Neural progenitor cell (in vitro differentiated cells): ENCODE measurements at regions not wholly inside any gene's neighbourhood (a gene's known extent, or its start where the extent isn't known, plus 50 kb on each side); places are given as distances from the start of the nearest gene placed in this dataset.

ENCODE experiments used
- DNase-seq: peaks from one replicate; pipeline ENCODE4 v3.0.0-alpha.2; 2016; ENCODE audit warnings: low spot score
- H2AFZ ChIP-seq: fragments of 200-600 bp; sonication (generic); replicated peaks from 2 replicates; pipeline ENCODE4 v1.6.1; 2016; ENCODE audit warnings: antibody characterized with exemption
- H3F3A ChIP-seq: fragments of 200-600 bp; sonication (generic); 2 replicates; pipeline ENCODE4 v1.6.1; 2016; ENCODE audit warnings: antibody characterized with exemption, low read depth
- H3K27ac ChIP-seq: fragments of 200-600 bp; sonication (generic); 2 replicates; pipeline ENCODE4 v1.5.1; 2016; ENCODE audit warnings: mild to moderate bottlenecking
- H3K27me3 ChIP-seq: fragments of 200-600 bp; sonication (generic); 2 replicates; pipeline ENCODE4 v1.6.1; 2016; ENCODE audit warnings: mild to moderate bottlenecking, moderate library complexity
- H3K36me3 ChIP-seq: fragments of 200-600 bp; sonication (generic); 2 replicates; pipeline ENCODE4 v1.5.1; 2016
- H3K4me1 ChIP-seq: fragments of 200-600 bp; sonication (generic); 2 replicates; pipeline ENCODE4 v1.6.1; 2016; ENCODE audit warnings: mixed run types
- H3K4me2 ChIP-seq: fragments of 200-600 bp; sonication (generic); 2 replicates; pipeline ENCODE4 v1.6.1; 2016
- H3K4me3 ChIP-seq: fragments of 200-600 bp; sonication (generic); 2 replicates; pipeline ENCODE4 v1.5.1; 2016
- H3K79me2 ChIP-seq: fragments of 200-600 bp; sonication (generic); 2 replicates; pipeline ENCODE4 v1.6.1; 2016; ENCODE audit warnings: low read depth
- H3K9ac ChIP-seq: fragments of 200-600 bp; sonication (generic); 2 replicates; pipeline ENCODE4 v1.6.1; 2016
- H3K9me3 ChIP-seq: fragments of 200-600 bp; sonication (generic); 2 replicates; pipeline ENCODE4 v1.5.1; 2016; ENCODE audit warnings: low read depth
- H4K20me1 ChIP-seq: fragments of 200-600 bp; sonication (generic); 2 replicates; pipeline ENCODE4 v1.6.1; 2016; ENCODE audit warnings: low read depth
- H3K27ac Mint-ChIP-seq: 3 replicates; pipeline ENCODE4 v1.8.0; 2021; ENCODE audit warnings: mixed read lengths
- H3K27me3 Mint-ChIP-seq: 2 replicates; pipeline ENCODE4 v1.8.0; 2022; ENCODE audit warnings: low read depth, mild to moderate bottlenecking, inconsistent platforms, moderate library complexity, mixed read lengths; ENCODE audit not compliant: insufficient read depth
- H3K36me3 Mint-ChIP-seq: 3 replicates; pipeline ENCODE4 v1.8.0; 2021; ENCODE audit warnings: mixed read lengths
- H3K4me1 Mint-ChIP-seq: 3 replicates; pipeline ENCODE4 v1.8.0; 2021; ENCODE audit warnings: mixed read lengths
- H3K4me3 Mint-ChIP-seq: 3 replicates; pipeline ENCODE4 v1.8.0; 2021; ENCODE audit warnings: mild to moderate bottlenecking, moderate library complexity, mixed read lengths
- H3K9me3 Mint-ChIP-seq: 3 replicates; pipeline ENCODE4 v1.8.0; 2020; ENCODE audit warnings: mixed read lengths
- EZH2 ChIP-seq: fragments of 200-600 bp; sonication (generic); IDR thresholded peaks from 2 replicates; pipeline ENCODE4 v1.6.1; 2017; ENCODE audit warnings: antibody characterized with exemption, mild to moderate bottlenecking, moderate library complexity
- EZH2phosphoT487 ChIP-seq: fragments of 200-600 bp; sonication (generic); IDR thresholded peaks from 2 replicates; pipeline ENCODE4 v1.6.1; 2017; ENCODE audit warnings: antibody characterized with exemption
- TF ChIP-seq, protein P1 (sequence below): fragments of 200-600 bp; sonication (generic); IDR thresholded peaks from 2 replicates; pipeline ENCODE4 v1.5.1; 2017; ENCODE audit warnings: antibody characterized with exemption, mild to moderate bottlenecking

DNA sequence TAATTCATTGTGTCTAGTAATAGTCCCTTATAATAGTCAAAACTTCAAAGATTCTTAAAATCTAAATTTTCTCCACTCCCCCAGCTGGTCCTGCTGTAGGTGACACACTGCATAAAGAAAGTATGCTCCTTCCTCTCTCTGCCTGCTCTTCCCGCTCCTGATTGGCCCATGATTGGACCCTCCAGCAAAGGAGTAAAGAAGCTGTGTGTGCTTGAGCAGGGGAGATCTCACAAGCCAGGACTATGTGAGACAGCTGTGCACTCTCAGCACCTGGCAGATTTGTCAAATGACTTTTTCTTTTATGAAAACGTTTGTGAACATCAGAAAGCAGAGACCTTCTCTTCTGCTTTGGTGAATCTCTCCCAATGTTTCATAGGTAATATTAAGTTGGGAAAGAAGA, 274.8 kb upstream of the LYPLAL1 start:
- no peaks in the 10 kb centered on the region for H3K9me3 Mint-ChIP-seq
- Histone ChIP-seq H3F3A (no peaks in the 10 kb centered on the region), H3K27ac (no peak overlapping the region), H3K4me3 (no peak overlapping the region), H3K27me3 (no peaks in the 10 kb centered on the region), H3K36me3 (no peaks in the 10 kb centered on the region), H3K9me3 (no peaks in the 10 kb centered on the region), H3K4me2 (no peak overlapping the region), H3K4me1 (no peaks in the 10 kb centered on the region), H3K9ac (no peak overlapping the region), H4K20me1 (no peaks in the 10 kb centered on the region), H3K79me2 (no peaks in the 10 kb centered on the region), H2AFZ (peak overlapping the region; percentile 24)
- no peaks in the 10 kb centered on the region for H3K36me3 Mint-ChIP-seq
- TF ChIP-seq EZH2phosphoT487 (no peak), EZH2 (no peak)
- TF ChIP-seq, protein P1, sequence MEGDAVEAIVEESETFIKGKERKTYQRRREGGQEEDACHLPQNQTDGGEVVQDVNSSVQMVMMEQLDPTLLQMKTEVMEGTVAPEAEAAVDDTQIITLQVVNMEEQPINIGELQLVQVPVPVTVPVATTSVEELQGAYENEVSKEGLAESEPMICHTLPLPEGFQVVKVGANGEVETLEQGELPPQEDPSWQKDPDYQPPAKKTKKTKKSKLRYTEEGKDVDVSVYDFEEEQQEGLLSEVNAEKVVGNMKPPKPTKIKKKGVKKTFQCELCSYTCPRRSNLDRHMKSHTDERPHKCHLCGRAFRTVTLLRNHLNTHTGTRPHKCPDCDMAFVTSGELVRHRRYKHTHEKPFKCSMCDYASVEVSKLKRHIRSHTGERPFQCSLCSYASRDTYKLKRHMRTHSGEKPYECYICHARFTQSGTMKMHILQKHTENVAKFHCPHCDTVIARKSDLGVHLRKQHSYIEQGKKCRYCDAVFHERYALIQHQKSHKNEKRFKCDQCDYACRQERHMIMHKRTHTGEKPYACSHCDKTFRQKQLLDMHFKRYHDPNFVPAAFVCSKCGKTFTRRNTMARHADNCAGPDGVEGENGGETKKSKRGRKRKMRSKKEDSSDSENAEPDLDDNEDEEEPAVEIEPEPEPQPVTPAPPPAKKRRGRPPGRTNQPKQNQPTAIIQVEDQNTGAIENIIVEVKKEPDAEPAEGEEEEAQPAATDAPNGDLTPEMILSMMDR, result no peak
- no peaks in the 10 kb centered on the region for H3K4me1 Mint-ChIP-seq
- no peaks in the 10 kb centered on the region for H3K27me3 Mint-ChIP-seq
- no peak for DNase-seq
- H3K27ac Mint-ChIP-seq, result no peak overlapping the region
- H3K4me3 Mint-ChIP-seq, result no peak overlapping the region

DNA sequence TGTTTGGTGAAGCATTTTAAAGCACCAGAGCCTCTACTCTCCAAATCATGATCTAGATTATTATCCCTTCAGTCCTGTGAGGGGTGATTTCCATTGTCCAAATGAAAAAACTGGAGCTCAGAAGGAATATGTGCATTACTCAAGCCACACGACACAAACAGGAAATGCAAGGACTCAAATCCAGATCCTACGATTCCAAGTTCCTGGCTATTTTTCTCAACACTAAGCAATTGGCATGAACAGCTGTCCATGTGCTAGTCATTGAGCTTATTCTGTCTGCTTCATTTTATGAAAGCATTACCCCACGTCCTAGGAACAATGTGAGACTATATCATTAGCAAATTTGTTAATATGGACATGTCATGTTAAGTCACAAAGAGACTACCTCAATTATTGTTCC, 273.1 kb upstream of the LYPLAL1 start:
- Histone ChIP-seq H3K4me1 (no peaks in the 10 kb centered on the region), H2AFZ (no peak overlapping the region), H3K4me3 (no peak overlapping the region), H3K9me3 (no peaks in the 10 kb centered on the region), H3K79me2 (no peaks in the 10 kb centered on the region), H4K20me1 (no peaks in the 10 kb centered on the region), H3K36me3 (no peaks in the 10 kb centered on the region), H3K27me3 (no peaks in the 10 kb centered on the region), H3K4me2 (no peak overlapping the region), H3K9ac (no peak overlapping the region), H3F3A (no peaks in the 10 kb centered on the region), H3K27ac (no peak overlapping the region)
- DNase-seq, result no peak
- TF ChIP-seq, protein P1, result no peak
- TF ChIP-seq EZH2phosphoT487 (no peak), EZH2 (no peak)
- Mint-ChIP-seq H3K27me3 (no peaks in the 10 kb centered on the region), H3K4me1 (no peaks in the 10 kb centered on the region), H3K9me3 (no peaks in the 10 kb centered on the region), H3K27ac (no peak overlapping the region), H3K4me3 (no peak overlapping the region), H3K36me3 (no peaks in the 10 kb centered on the region)

DNA sequence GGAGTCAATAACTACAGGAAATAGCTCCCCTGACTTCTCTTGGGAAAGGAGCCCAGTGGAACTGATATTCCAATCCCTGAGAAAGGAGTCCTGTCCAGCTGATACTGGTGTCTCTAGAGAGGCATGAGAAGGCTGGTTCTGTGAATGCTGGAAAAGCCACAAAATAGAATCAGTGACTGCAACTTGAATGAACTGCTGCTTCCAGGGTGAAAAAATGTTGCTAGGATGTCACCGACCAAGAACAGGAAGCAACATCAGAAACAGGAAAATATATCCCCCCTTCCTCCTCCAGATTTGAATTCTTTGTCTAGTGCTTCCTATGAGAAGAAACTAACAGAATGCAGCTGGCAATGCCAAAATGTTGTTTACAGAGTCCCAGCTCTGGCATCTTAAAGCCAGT, 269.3 kb upstream of the LYPLAL1 start:
- Histone ChIP-seq H2AFZ (peak overlapping the region; percentile 15), H3K9ac (no peak overlapping the region), H3K4me3 (no peak overlapping the region), H3K4me2 (no peak overlapping the region), H3K27me3 (no peaks in the 10 kb centered on the region), H3K4me1 (no peaks in the 10 kb centered on the region), H3K9me3 (no peaks in the 10 kb centered on the region), H3K27ac (no peak overlapping the region), H4K20me1 (no peaks in the 10 kb centered on the region), H3F3A (no peaks in the 10 kb centered on the region), H3K79me2 (no peaks in the 10 kb centered on the region), H3K36me3 (no peaks in the 10 kb centered on the region)
- H3K9me3 Mint-ChIP-seq, result no peaks in the 10 kb centered on the region
- peaks cover 2% of the 10 kb centered on the region for H3K27me3 Mint-ChIP-seq
- DNase-seq, result no peak
- H3K36me3 Mint-ChIP-seq, result no peaks in the 10 kb centered on the region
- H3K27ac Mint-ChIP-seq, result no peak overlapping the region
- H3K4me1 Mint-ChIP-seq, result no peaks in the 10 kb centered on the region
- TF ChIP-seq, protein P1, result no peak
- TF ChIP-seq EZH2phosphoT487 (no peak), EZH2 (no peak)
- H3K4me3 Mint-ChIP-seq, result no peak overlapping the region

DNA sequence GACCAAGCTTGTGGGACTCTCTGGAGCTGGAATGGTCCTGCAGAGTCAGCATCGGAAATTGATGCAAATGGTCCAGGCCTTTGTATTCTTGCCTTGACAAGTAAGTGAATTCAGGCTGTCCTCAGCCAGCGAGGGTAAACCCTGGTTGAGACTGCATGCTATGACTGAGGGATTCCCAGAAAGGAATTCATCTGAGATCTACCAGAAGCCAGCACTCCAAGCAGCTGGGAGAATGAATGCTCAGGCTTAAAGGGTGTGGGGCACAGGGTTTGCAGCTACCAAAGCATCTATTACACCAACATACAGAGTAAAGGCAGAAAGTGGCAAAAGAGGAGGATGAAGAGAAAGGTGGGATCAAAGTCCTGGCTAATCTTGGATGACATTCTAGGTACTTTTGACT, 257.0 kb upstream of the LYPLAL1 start:
- H3K27ac ChIP-seq, result no peak overlapping the region
- H3K9ac ChIP-seq, result no peak overlapping the region
- H3K4me3 ChIP-seq, result no peak overlapping the region
- H3K4me1 ChIP-seq, result no peaks in the 10 kb centered on the region
- TF ChIP-seq EZH2phosphoT487, result no peak
- TF ChIP-seq, protein P1, result no peak
- TF ChIP-seq EZH2, result no peak
- peaks cover 2% of the 10 kb centered on the region for H3K9me3 Mint-ChIP-seq
- no peaks in the 10 kb centered on the region for H3K9me3 ChIP-seq
- no peaks in the 10 kb centered on the region for H3K36me3 Mint-ChIP-seq
- H3K27me3 Mint-ChIP-seq, result peaks cover 8% of the 10 kb centered on the region
- H3K27ac Mint-ChIP-seq, result no peak overlapping the region
- H3K4me3 Mint-ChIP-seq, result no peak overlapping the region
- no peaks in the 10 kb centered on the region for H3K79me2 ChIP-seq
- H3F3A ChIP-seq, result no peaks in the 10 kb centered on the region
- no peaks in the 10 kb centered on the region for H3K36me3 ChIP-seq
- H2AFZ ChIP-seq, result no peak overlapping the region
- DNase-seq, result no peak
- peaks cover 4% of the 10 kb centered on the region for H3K4me1 Mint-ChIP-seq
- H3K4me2 ChIP-seq, result no peak overlapping the region
- no peaks in the 10 kb centered on the region for H4K20me1 ChIP-seq
- H3K27me3 ChIP-seq, result no peaks in the 10 kb centered on the region
